ENCODE measurements at regions not wholly inside any gene's neighbourhood (a gene's known extent, or its start where the extent isn't known, plus 50 kb on each side); places are given as distances from the start of the nearest gene placed in this dataset.
"Not testable (repeated sequence)": the region's sequence is repeated elsewhere in the genome, so short reads cannot be mapped to it uniquely, and the experiment has no call there.

DNA sequence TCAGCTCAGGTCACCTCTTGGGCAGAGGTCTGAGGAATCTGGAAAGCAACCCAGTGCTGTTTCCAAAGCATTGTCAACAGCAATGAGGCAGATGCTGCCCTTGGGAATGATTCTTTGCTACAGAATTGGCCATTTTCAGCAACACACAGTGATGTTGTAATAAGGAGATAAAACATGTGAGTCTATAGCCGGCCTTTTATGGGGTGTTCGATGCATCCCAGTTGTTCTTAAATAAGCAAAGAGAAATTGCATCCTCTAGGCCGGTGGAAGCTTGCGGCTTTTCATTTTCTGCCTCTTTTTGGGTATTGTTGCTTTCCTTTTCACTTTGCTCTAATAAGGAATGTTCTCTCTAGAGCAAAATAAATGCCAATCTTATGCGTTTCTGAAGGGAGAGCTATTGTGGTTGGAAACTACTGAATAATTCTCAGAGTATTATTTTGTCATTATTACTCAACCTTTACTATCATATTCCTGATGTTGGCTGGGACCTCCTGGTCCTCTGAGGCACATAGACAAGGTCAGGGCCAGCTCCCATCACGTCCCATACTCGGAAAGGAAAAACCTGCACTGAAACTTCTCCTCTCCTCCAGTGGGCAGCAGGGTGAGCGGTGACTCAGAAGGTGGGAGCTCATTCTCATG lies 214.2 kb downstream of the CDH26 start:
- no peak for DNase-seq

- DNase-seq = no peak
Measured at GRCh38 chr20:60177080-60177479, 218.9 kb downstream of the CDH26 start.

DNA sequence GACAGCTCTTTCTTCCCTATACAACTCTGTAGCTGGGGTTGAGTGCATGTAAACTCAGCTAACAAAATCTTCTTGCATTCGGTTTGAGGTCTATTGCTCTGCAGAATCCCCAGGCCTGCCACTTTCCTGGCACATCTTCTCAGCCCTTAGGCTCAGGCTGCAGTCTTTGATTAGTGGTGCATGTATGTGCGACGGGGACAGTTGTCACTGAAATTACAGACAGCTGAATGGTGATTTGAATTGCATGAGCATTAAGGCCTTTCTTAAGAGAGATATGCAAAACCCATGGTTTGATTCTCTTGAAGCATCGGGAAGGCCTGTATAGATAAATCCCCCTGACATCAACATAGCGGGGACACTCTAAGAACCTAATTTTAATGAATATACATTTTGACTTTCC lies 222.8 kb downstream of the CDH26 start:
- no peak for DNase-seq

DNA sequence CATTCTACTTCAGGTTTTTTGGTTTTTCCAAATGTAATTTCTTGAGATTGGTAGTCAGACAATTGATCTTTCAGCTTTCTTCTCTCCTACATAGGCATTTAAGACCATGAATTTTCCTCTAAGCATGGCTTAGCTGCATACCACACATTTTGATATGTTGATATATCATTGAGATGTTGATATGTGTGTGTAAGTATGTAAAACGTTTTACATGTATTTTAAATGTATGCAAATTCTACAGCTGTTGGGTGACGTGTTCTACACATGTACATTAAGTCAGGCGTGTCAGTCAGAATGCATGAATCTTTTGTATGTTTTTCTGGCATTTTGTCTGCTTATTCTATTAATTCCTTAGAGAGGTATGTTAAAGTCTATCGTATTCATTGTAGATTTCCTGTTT lies 228.2 kb downstream of the CDH26 start:
- DNase-seq = no peak

- DNase-seq = no peak
Measured at GRCh38 chr20:60187683-60188082, 229.5 kb downstream of the CDH26 start.

DNA sequence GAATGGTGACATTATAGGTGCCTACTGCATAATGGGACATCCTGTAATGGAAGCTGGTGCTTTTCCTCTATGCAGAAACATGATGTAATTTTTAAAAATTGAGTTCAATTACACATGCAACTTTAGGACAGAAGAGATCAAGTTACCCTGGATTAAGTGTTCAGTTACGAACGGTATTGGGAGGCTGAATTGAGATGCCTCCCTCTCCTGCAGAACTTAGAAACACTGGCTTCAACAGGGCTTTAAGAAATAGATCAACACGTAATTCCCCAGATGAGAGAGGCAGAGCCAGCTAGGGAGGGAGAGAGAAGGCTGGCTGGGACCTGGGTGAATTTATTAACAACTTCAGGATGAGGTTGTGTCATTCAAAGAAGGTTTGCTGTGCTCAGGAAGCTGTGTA lies 232.8 kb downstream of the CDH26 start:
- no peak for DNase-seq

DNA sequence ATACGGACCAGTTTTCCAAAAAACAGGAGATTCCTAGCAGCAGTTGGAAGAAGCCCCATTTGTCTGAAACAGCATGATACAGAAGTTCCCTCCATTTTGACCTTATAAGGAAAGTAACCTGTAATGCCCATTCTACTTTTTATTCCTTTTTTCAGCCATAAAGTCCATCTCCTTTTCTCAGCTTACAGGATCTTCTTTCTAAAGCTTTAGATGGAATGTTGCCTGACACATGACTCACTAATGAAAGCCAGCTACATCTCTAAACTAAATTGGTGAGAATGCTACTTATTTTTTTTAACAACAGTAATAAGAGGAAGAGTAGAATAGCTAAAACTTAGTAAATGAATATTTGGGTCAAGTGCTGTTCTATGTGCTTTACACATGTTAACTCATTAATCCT lies 234.1 kb downstream of the CDH26 start:
- no peak for DNase-seq

- not testable (repeated sequence) for DNase-seq
Measured at GRCh38 chr20:60199132-60199531, 240.9 kb downstream of the CDH26 start.

DNA sequence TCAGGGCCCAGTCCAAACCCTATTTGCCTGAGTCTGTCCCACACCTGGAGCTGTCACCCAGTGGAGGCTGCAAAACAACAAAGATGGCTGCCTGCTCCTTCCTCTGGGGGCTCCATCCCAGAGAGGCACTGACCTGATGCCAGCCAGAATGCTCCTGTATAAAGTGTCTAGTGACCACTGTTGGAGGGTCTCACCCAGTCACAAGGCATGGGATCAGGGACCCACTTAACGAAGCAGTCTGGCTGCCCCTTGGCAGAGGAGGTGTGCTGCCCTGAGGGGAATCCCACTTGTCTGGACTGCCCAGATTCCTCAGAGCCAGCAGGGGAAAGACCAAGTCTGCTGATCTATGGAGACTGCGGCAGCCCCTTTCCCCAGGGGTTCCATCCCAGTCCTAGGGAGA lies 241.6 kb downstream of the CDH26 start:
- no peak for DNase-seq

DNA sequence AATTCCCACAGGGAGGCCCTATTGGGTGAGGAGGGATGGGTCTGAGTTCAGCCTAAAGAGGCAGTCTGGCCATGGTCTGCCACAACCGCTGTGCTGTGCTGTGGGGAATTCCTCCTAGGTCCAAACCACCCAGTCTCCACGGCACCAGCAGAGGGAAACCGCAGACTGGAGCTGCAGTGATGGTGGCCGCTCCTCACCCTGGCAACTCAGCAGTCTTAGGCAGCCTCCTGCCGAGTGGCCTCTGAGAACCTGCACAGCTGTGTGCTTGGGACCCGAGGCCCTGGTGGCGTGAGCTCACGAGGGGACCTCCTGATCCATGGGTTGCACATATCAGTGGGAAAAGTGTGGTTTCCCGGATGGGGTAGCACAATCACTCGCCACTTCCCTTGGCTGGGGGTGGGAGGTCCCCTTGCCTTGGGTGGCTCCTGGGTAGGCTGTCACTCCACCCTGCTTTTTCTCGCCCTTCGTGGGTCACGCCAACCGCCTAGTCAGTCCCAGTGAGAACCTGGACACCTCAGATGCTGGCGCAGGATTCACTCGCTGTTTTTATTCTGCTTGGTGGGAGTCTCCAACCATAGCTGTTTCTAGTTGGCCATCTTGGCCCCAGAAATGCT lies 242.2 kb downstream of the CDH26 start:
- DNase-seq = no peak

DNA sequence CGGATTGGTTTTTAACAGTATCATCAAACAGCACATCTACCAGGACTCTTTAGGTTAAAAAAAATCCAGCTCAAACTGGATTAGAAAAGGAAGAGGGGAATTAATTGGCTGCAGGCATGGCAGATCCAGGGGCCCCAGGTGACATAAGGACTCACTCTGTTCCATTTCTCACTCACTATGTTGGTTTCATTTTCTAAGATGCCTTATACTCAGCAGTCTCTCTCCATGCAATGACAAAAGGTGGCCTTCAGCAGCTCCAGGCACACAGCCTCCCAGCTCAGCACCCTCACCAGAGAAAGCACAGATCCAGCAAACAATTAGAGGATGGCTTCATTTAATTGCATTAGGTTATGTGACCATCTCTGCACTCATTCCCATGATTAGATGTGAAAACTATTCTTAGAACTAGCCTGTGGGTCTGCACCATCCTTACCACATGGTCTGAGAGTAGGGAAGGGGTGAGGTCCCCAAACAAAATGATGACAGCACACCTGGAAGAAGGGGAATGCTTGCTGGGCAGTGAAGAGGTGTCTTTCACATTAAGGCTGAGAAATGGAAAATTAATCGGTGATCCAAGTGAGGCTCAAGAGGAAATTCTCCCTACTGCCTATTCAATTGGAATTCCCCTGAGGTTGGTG lies 243.1 kb downstream of the CDH26 start:
- no peak for DNase-seq

DNA sequence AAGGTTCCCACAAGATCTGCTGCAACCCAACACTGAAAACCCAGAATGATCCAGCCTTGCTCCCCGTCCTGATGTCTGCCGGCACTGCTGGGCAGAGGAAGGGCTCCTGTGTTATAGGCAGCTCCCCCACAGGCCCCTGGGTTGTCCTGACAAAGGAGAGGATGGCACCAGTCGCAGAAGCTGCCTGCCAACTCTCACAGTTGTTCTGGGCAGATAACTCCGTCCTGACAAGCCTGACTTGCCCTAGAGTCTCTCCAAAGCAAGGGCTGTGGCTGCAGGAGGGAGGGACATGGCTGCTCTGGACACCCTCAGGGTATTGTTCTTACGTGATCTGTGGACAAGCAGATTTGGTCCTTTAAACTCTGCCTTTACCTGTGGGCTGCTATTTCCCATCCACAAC lies 243.8 kb downstream of the CDH26 start:
- no peak for DNase-seq

DNA sequence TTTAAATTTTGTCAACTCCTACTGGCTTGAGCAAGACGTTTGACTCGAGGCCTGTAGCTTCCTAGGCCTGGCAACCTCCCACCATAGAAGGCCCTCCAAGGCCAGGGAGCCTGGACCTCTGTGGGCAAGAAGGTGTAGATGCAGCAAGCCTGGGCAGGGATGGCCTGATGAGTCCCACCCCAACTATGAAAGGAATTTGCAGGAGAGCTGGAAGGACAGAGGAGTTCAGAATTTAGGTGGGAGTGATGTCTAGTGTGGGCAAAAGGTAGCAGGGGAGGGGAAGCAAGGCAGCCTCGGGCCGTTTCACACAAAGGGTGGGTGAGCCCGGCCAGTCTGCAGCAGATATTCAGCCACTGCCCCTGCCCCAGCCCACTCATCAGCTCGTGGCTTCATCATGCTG lies 245.2 kb downstream of the CDH26 start:
- DNase-seq = no peak

- DNase-seq = no peak
Measured at GRCh38 chr20:60204601-60205000, 246.4 kb downstream of the CDH26 start.

DNA sequence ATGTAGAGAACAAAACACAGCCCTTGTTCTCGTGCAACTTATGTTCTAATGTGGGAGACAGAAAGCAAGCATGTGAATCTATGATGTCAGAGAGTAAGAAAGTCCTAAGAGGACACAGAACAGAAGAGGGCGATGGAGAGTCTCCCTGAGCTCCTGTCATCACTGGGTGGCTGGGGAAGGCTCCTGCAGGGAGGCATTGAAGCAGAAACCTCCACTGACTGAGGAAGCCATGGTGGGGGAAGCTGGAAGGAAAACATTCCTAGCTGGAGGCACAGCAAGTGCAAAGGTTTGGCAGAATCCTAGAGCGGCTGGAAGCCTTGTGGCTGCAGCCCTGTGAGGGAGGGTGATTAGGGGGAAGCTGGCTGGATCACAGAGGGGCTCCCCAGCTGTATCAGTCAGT lies 248.0 kb downstream of the CDH26 start:
- no peak for DNase-seq

DNA sequence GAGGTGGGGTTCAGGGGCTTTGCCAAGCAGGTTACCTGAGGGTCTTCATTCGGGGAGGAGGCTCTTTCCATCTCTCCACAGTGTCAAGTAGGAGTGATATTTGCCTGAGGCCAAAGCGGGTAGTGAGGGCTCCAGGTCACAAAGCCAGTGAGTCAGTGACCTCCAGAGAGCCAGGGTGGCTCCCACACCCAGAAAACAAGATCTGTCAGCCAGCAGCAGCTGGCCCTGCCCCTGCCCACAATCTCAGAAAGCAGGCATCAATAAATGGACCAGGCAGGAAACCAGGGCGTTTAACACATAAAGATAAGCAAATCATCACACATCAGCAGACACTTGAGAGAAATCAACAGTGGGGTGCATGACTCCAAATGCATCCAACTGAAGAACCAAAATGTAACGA lies 250.8 kb downstream of the CDH26 start:
- no peak for DNase-seq

DNA sequence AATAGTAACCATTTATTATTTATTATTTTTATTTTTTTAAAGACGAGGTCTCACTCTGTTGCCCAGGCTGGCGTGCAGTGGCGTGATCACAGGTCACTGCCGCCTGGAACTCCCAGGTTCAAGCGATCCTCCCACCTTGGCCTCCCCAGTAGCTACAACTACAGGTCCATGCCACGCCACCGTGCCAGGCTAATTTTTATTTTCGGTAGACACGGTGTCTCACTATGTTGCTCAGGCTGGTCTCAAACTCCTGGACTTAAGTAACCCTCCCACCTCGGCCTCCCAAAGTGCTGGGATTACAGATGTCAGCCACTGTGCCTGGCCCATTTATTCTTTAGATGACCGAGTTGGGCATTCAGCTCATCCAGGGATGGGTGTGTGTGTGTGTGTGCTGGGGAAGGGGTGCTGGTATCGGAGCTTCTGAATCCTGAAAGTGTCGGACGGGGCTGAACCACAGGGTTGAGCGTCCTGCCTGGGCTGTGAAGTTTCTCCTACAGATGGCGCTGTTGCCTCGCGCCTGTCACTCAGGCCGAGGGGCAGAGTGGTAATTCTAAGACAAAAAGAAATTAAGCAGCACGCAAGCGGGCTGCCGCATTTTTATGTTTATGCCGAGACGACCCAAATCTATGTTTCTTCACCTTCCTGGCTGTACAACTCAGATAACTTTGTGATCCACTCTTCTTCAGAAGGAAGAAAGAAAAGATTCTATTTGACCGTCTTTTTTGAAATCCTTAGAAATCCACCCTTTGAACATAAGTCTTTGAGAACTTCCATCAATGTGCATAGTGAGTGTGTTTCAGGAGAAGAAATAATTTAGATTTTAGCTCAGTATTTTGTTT lies 252.8 kb downstream of the CDH26 start:
- no peak for DNase-seq

DNA sequence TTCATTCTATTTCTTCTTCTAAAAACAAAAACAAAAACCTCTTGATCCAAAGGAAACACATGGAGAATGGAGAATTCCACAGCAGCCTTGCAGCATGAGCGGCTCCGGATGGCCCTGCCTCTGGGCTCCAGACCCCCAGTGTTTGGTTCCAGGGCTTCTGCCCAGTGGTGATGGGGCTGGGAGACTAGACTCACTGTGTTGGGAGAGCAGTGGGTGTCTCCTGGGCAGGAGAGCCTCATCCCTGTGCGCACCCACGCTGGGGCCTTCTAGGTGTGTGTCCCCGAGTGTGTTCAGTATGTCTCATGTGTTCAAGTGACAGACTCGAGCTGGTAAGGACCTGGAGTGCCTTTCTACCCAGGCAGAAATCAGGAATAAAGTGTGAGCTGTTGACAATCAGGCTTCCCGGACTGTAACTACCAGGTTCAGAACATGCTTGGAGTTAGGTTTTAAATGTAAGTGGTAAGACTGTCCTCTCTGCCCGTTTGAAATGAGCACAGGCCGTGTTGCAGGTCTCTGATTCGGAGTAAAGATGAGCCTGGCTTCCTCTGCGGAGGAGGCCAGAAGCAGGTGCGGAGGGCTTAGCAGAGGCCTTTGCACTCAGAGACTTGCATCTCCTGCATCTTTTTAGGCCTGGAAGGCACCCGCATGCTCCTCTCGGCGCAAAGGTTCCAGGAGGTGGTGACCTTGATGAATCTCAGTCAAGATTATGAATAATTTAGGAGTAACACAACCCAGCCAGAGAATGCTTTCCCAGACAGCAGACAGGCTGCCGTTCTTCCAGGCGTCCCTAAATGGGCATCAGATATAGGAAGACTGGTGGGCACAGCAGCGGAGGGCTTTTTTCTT lies 253.6 kb downstream of the CDH26 start:
- no peak for DNase-seq

DNA sequence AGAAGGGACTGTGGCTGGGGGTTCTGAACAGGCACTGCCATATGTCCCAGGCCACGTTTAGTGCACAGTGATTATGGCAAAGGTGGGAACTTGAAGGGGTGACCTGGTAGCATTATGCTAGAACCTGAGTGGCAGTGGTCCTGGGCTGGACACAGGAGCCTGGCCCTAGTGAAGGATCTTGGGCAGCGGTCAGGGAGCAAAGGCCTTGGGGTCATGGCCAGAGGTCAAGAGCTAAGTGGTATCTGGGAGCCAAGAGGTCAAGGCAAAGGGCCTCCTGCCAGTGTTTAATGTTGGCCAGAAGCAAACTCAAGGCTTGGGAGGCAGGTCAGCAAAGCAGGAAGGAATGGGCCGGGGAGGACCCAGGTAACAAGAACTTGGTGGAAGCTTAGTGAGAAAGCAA lies 254.5 kb downstream of the CDH26 start:
- no peak for DNase-seq

DNA sequence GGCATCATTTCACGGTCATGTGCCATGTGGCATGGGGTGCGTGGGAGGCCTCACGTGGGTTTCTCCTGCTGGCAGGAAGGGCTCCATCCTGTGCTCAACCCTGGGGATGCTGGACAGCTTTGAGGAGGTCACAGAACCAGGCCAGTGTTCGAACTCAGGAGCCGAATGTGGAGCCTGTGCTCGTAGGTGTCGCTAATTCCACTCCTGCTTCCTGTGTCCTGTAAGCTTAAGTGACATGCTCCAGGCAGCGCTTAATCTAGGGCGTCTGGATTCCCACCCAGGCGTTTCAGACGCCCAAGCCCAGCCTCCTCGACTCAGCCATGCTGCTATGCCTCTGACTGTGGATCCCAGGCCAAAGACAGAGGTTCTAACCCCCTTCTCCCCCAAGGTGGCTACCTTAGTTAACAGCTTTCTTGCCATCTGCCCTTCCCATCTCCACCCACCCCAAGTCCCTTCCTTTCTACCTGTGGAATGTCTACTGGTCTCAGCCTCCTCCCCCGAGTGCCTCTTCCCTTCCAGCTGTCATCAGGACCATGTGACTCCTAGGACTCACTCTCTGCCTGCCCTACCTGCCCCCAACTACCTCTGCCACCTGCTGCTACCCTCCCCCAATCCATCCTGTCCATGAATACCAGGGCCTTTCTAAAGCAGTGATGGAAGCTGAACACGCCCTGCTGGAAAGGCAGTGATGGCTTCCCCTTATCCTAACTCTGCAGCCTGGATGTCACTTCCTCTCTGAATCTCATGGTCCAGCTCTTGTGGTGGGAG lies 255.1 kb downstream of the CDH26 start:
- DNase-seq = no peak

- no peak for DNase-seq
Measured at GRCh38 chr20:60214901-60215815, 256.9 kb downstream of the CDH26 start.

Data from NCI-H2081 treated with DMSO at 0.1 percent for 48 hours (cell line).